ENCODE measurements at regions not wholly inside any gene's neighbourhood (a gene's known extent, or its start where the extent isn't known, plus 50 kb on each side); places are given as distances from the start of the nearest gene placed in this dataset.

GRCh38 chr4:8694226-8694625 is 101.7 kb downstream of the CPZ start:
- TF ChIP-seq CTCF (IDR thresholded peaks at IDR 0.05) (no peak), POLR2AphosphoS5 (IDR thresholded peaks at IDR 0.05) (no peak), POLR2A (IDR thresholded peaks at IDR 0.05) (no peak), EP300 (IDR thresholded peaks at IDR 0.05) (no peak)

All from stomach (tissue), 4 donors.